Medulla oblongata (tissue), 1 donor: ENCODE measurements at regions not wholly inside any gene's neighbourhood (a gene's known extent, or its start where the extent isn't known, plus 50 kb on each side); places are given as distances from the start of the nearest gene placed in this dataset.

Source experiments
- DNase-seq: peaks from one replicate; pipeline ENCODE4 v3.0.0-alpha.2; 2015; ENCODE audit errors: extremely low spot score

- no peak for DNase-seq
These were observed 164.1 kb downstream of the GASK1B start for GRCh38 chr4:158008551-158009218.

DNA sequence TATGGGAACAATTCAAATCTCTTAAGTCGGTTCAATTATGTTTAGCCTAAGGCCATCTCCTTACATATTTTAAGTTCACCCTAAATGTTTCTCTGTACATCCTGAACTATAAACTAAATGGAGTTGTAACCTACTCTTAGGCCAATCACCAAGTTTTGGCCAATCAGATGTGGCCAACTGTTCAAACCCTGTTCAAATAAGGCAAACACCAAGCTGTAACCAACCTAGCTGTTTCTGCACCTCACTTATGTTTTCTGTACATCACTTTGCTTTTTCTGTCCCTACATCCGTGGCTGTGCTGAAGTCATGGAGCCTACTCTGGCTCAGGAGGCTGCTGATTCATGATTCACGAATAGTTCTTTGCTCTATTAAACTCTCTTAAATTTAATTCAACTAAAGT is 165.3 kb downstream of the GASK1B start:
- DNase-seq = no peak

DNA sequence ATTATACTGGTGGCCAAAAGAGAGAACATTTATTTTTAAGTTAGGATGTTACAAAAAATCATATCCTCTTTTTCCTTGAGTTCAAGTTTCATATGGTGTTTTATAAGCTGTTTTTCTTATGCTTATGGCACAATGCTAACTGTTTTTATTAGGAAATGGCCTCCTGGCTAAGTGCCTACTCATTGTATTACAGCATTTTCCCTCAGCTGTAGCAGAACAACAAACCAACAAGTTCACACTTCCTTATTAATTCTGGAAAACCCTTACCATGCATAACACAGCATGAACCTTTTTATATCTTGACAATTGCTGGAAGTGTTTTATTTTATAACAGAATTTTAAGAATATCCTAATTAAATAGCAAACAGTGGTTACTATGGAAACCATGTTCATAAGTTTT is 165.8 kb downstream of the GASK1B start:
- DNase-seq = no peak

GRCh38 chr4:158005021-158005420 is 167.8 kb downstream of the GASK1B start:
- no peak for DNase-seq

DNA sequence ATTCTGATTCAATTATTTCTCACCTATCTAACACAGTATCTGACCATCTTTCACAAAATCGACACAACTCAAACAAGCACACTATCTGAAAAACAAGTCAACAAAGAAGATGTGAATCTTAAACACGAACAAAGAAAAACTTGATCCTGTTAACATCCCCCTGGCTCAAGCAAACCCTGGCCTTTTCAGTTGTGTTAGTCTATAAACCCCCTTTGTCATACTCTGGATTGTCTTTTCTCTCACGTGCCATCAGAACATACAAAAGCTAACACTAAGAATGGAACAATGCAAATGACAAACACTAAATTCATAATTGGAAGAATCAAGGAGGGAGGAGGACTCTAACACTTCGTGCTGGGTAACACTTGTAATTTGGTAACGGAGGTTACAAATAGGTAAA is 168.7 kb downstream of the GASK1B start:
- no peak for DNase-seq

- DNase-seq = no peak
These were observed 169.6 kb downstream of the GASK1B start for GRCh38 chr4:158003212-158003611.

GRCh38 chr4:158002173-158002572 is 170.7 kb downstream of the GASK1B start:
- DNase-seq = no peak

GRCh38 chr4:158001756-158002155 is 171.1 kb downstream of the GASK1B start:
- no peak for DNase-seq

GRCh38 chr4:157999723-158000122 is 173.1 kb downstream of the GASK1B start:
- DNase-seq = no peak

DNA sequence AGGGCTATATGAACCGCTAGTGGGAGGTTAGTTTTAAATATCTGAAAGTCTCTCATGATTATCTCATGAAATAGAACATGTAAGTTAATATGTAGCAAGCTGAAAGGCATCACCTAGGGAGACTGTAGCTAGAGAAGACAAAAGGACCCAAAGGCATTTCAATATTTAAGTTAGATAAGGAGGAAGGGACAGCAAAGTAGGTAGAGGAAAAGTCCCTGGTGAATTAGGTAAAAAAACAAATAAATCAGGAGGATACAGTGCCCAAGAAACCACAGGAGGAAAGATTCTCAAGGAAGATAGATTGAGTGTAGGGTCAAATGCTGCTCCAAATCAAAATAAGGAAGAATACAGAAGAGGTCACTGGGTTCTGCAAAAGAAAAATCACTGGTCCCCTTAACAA is 175.5 kb downstream of the GASK1B start:
- no peak for DNase-seq

DNA sequence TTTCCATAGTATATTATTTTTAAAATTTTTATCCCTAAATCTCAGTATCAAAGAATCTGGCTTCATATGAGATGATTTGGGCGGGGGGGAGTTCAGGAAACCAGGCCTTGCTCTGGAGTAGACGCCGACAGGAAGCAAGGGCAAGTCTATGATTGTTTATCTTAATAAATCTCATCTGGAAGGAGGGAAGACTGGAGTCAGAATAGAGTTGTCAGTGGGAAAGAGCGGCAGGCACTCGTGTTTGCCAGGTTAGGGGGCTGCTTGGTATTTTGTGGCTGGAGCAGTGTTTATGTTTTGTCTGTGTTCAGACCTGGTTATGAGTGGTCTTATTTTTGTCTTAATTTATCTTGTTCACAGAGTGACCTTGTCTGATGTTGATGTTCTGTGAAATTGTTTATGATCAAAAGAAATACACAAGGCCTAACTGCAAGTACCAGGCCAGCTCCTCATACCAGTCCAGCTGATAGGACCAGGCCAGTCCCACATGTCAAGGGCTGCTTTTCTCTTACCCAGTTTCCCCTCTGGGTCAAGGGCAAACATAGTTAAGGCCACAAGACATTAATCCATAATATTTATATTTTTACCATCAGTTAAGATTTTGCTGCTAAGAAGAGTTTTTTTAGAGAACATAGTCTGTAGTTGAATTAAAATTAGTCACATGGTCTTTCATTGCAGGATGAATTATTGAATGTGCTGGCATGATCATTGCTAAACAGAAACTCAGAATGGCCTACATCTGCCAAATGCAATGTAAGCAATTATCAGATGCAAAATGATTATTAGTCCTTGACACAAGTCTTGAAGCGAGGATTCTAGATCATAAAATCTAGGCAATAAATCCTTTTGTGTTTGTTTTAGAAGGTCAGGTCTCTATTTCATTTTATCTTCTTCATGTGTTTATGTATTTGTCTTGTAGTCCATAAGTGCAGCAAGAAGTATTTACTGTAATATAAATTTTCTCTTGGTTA is 176.5 kb downstream of the GASK1B start:
- no peak for DNase-seq

DNA sequence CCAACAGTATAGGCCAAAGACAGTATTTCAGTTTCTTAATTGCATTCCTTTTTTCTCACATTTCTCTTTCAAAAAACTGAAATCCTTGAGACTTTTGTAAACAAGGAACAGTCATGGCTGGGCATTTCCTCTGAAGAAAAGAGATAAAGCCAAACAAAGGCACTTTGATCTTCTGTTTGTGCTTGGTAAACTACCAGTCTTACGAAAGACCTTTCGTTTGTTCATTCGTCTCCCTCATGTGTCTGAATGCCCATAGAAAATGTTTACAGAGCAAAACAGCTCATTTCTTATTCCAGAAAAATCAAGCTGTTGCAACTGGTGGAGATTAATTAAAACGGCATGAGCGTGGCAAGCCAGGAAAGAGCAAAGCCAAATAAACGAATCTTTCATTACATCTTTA is 178.0 kb downstream of the GASK1B start:
- DNase-seq = no peak

GRCh38 chr4:157992948-157993839 is 179.6 kb downstream of the GASK1B start:
- no peak for DNase-seq

DNA sequence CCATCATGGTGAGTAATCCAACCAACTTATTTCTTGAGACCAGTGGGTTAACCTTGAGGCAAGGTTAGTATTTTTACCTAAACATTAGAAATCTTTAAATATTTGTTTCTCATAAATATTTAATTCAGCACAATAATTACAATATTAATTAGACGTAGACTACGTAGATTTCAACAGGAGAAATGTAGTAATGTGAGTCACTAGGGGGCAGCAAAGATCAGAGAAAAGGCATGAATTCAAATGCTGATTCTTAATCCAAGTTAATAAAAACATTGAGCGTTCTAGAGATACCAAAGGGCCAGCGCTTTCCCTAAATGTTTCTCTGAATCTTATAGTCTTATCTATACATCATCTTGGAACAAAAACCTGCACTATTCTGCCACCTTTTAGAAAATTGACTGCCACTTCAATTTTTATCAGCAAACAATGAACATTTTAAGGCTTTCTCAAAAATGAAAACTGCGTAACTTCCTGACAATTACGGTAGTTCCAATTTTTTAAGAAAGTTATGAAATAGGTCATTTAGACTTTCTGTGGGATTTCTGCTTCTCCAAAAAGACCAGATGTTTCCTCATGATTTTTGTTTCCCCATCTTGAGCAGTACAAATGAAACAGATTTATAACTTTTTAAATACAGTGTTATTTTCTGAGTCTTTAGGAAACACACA is 180.7 kb downstream of the GASK1B start:
- DNase-seq = peak; percentile 94

GRCh38 chr4:157988641-157989040 is 184.2 kb downstream of the GASK1B start:
- no peak for DNase-seq

GRCh38 chr4:157984285-157984911 is 188.4 kb downstream of the GASK1B start:
- no peak for DNase-seq

DNA sequence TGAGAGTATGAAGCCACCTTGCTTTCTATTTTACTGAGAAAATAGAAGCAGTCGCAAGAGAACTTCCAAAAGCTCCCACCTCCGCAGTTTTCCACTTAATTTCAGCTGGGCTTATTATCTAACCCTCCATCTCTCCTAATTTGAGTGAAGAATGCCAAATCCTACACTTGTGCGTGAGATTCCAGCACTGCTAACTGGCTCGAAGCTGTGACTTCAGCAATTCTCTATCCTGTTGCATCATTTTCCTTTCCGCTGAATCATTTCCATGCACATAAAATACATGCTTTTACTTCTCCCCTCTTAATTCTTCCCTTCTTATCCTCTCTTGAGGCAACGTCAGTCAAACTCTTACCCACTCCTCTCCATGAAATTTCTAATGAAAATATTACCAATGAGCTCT is 189.5 kb downstream of the GASK1B start:
- DNase-seq = no peak

DNA sequence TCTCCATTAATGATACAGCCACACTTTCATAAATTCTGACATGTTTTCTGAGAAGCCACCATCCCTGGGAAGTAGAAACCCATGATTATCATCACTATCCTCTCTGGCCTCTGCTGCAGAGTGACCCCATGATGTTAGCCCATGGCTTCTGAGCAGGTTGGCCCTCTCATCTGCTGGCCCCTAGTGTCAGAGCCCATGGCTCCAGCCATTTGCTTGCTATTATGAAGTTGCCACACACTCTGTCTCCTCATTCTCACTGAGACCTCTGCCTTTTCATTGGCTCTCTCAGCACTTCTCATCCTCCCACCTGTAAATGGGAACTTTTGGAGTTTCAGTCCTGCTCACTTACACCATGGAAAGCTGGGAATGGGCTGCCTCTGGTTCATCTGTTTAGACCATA is 192.7 kb downstream of the GASK1B start:
- DNase-seq = no peak

- DNase-seq = peak; percentile 93
These were observed 194.0 kb downstream of the GASK1B start for GRCh38 chr4:157978680-157979361.

GRCh38 chr4:157977086-157977485 is 195.7 kb downstream of the GASK1B start:
- no peak for DNase-seq
